ENCODE measurements at regions not wholly inside any gene's neighbourhood (a gene's known extent, or its start where the extent isn't known, plus 50 kb on each side); places are given as distances from the start of the nearest gene placed in this dataset.

DNA sequence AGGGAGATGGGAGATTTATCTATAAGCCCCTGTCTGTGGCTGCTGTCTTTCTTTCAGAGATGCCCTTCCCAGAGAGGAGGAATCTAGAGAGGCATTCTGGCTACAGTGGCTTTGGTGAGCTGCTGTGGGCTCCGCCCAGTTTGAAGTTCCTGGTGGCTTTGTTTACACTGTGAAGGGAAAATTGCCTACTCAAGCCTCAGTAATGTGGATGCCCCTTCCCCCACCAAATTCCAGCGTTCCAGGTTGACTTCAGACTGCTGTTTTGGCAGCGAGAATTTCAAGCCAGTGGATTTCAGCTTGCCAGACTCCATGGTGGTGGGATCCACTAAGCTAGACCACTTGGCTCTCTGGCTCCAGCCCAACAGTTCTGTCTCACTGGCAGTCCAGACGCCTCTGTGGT is 951.6 kb downstream of the CCSER2 start:
- no peaks in the 10 kb centered on the region for H3K27me3 Mint-ChIP-seq (ENCODE audit: insufficient read depth, low read depth, poor library complexity)
- H3K27ac Mint-ChIP-seq: no peak overlapping the region
- no peak overlapping the region for H3K4me3 Mint-ChIP-seq
- Histone ChIP-seq H3K9me2 (ENCODE audit: insufficient read depth) (0 out of 2 replicates have a peak, but pooled peaks cover 5% of the 10 kb centered on the region), H3F3A (replicated peaks; ENCODE audit: low read depth) (no peaks in the 10 kb centered on the region), H3K27ac (ENCODE audit: low read depth) (no peak overlapping the region), H3K79me2 (replicated peaks; ENCODE audit: insufficient read depth) (no peaks in the 10 kb centered on the region), H2AFZ (no peak overlapping the region), H3K4me2 (no peak overlapping the region), H3K27me3 (ENCODE audit: insufficient read depth) (no peaks in the 10 kb centered on the region), H3K36me3 (ENCODE audit: insufficient read depth) (no peaks in the 10 kb centered on the region), H4K20me1 (replicated peaks; ENCODE audit: insufficient read depth) (no peaks in the 10 kb centered on the region), H3K4me1 (ENCODE audit: insufficient read depth) (no peaks in the 10 kb centered on the region), H3K4me3 (no peak overlapping the region)
- peak; percentile 4 for DNase-seq (ENCODE audit: low spot score)
- no peaks in the 10 kb centered on the region for H3K4me1 Mint-ChIP-seq
- no peak for ATAC-seq
- H3K9me3 Mint-ChIP-seq: peaks cover 32% of the 10 kb centered on the region
- no peaks in the 10 kb centered on the region for H3K36me3 Mint-ChIP-seq (ENCODE audit: low read depth)
- no peak for TF ChIP-seq STAT1 (IDR thresholded peaks at IDR 0.05; ENCODE audit: unreplicated experiment)
- TF ChIP-seq, protein P1, sequence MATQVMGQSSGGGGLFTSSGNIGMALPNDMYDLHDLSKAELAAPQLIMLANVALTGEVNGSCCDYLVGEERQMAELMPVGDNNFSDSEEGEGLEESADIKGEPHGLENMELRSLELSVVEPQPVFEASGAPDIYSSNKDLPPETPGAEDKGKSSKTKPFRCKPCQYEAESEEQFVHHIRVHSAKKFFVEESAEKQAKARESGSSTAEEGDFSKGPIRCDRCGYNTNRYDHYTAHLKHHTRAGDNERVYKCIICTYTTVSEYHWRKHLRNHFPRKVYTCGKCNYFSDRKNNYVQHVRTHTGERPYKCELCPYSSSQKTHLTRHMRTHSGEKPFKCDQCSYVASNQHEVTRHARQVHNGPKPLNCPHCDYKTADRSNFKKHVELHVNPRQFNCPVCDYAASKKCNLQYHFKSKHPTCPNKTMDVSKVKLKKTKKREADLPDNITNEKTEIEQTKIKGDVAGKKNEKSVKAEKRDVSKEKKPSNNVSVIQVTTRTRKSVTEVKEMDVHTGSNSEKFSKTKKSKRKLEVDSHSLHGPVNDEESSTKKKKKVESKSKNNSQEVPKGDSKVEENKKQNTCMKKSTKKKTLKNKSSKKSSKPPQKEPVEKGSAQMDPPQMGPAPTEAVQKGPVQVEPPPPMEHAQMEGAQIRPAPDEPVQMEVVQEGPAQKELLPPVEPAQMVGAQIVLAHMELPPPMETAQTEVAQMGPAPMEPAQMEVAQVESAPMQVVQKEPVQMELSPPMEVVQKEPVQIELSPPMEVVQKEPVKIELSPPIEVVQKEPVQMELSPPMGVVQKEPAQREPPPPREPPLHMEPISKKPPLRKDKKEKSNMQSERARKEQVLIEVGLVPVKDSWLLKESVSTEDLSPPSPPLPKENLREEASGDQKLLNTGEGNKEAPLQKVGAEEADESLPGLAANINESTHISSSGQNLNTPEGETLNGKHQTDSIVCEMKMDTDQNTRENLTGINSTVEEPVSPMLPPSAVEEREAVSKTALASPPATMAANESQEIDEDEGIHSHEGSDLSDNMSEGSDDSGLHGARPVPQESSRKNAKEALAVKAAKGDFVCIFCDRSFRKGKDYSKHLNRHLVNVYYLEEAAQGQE (IDR thresholded peaks at IDR 0.05; ENCODE audit: unreplicated experiment): no peak
- TF ChIP-seq CREB1 (CRISPR knock-in tag; IDR thresholded peaks at IDR 0.05; ENCODE audit: low read depth): no peak
- TF ChIP-seq JUNB (IDR thresholded peaks at IDR 0.05; ENCODE audit: unreplicated experiment): no peak
- TF ChIP-seq, protein P2, sequence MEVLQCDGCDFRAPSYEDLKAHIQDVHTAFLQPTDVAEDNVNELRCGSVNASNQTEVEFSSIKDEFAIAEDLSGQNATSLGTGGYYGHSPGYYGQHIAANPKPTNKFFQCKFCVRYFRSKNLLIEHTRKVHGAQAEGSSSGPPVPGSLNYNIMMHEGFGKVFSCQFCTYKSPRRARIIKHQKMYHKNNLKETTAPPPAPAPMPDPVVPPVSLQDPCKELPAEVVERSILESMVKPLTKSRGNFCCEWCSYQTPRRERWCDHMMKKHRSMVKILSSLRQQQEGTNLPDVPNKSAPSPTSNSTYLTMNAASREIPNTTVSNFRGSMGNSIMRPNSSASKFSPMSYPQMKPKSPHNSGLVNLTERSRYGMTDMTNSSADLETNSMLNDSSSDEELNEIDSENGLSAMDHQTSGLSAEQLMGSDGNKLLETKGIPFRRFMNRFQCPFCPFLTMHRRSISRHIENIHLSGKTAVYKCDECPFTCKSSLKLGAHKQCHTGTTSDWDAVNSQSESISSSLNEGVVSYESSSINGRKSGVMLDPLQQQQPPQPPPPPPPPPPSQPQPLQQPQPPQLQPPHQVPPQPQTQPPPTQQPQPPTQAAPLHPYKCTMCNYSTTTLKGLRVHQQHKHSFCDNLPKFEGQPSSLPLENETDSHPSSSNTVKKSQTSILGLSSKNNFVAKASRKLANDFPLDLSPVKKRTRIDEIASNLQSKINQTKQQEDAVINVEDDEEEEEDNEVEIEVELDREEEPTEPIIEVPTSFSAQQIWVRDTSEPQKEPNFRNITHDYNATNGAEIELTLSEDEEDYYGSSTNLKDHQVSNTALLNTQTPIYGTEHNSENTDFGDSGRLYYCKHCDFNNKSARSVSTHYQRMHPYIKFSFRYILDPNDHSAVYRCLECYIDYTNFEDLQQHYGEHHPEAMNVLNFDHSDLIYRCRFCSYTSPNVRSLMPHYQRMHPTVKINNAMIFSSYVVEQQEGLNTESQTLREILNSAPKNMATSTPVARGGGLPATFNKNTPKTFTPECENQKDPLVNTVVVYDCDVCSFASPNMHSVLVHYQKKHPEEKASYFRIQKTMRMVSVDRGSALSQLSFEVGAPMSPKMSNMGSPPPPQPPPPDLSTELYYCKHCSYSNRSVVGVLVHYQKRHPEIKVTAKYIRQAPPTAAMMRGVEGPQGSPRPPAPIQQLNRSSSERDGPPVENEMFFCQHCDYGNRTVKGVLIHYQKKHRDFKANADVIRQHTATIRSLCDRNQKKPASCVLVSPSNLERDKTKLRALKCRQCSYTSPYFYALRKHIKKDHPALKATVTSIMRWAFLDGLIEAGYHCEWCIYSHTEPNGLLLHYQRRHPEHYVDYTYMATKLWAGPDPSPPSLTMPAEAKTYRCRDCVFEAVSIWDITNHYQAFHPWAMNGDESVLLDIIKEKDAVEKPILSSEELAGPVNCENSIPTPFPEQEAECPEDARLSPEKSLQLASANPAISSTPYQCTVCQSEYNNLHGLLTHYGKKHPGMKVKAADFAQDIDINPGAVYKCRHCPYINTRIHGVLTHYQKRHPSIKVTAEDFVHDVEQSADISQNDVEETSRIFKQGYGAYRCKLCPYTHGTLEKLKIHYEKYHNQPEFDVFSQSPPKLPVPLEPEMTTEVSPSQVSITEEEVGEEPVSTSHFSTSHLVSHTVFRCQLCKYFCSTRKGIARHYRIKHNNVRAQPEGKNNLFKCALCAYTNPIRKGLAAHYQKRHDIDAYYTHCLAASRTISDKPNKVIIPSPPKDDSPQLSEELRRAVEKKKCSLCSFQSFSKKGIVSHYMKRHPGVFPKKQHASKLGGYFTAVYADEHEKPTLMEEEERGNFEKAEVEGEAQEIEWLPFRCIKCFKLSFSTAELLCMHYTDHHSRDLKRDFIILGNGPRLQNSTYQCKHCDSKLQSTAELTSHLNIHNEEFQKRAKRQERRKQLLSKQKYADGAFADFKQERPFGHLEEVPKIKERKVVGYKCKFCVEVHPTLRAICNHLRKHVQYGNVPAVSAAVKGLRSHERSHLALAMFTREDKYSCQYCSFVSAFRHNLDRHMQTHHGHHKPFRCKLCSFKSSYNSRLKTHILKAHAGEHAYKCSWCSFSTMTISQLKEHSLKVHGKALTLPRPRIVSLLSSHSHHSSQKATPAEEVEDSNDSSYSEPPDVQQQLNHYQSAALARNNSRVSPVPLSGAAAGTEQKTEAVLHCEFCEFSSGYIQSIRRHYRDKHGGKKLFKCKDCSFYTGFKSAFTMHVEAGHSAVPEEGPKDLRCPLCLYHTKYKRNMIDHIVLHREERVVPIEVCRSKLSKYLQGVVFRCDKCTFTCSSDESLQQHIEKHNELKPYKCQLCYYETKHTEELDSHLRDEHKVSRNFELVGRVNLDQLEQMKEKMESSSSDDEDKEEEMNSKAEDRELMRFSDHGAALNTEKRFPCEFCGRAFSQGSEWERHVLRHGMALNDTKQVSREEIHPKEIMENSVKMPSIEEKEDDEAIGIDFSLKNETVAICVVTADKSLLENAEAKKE (CRISPR knock-in tag; IDR thresholded peaks at IDR 0.05): no peak
- no peak for TF ChIP-seq ZNF331 (CRISPR knock-in tag; IDR thresholded peaks at IDR 0.05; ENCODE audit: low read depth)
- TF ChIP-seq EZH2phosphoT487 (IDR thresholded peaks at IDR 0.05; ENCODE audit: unreplicated experiment): no peak
- TF ChIP-seq, protein P3, sequence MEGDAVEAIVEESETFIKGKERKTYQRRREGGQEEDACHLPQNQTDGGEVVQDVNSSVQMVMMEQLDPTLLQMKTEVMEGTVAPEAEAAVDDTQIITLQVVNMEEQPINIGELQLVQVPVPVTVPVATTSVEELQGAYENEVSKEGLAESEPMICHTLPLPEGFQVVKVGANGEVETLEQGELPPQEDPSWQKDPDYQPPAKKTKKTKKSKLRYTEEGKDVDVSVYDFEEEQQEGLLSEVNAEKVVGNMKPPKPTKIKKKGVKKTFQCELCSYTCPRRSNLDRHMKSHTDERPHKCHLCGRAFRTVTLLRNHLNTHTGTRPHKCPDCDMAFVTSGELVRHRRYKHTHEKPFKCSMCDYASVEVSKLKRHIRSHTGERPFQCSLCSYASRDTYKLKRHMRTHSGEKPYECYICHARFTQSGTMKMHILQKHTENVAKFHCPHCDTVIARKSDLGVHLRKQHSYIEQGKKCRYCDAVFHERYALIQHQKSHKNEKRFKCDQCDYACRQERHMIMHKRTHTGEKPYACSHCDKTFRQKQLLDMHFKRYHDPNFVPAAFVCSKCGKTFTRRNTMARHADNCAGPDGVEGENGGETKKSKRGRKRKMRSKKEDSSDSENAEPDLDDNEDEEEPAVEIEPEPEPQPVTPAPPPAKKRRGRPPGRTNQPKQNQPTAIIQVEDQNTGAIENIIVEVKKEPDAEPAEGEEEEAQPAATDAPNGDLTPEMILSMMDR (conservative IDR thresholded peaks at IDR 0.05; ENCODE audit: low read depth in 2 of 2): no peak
- no peak for TF ChIP-seq ZNF114 (CRISPR knock-in tag; IDR thresholded peaks at IDR 0.05)
- no peak for TF ChIP-seq NANOG (IDR thresholded peaks at IDR 0.05; ENCODE audit: borderline replicate concordance)
- TF ChIP-seq, protein P4, sequence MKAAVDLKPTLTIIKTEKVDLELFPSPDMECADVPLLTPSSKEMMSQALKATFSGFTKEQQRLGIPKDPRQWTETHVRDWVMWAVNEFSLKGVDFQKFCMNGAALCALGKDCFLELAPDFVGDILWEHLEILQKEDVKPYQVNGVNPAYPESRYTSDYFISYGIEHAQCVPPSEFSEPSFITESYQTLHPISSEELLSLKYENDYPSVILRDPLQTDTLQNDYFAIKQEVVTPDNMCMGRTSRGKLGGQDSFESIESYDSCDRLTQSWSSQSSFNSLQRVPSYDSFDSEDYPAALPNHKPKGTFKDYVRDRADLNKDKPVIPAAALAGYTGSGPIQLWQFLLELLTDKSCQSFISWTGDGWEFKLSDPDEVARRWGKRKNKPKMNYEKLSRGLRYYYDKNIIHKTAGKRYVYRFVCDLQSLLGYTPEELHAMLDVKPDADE (IDR thresholded peaks at IDR 0.05): no peak
- no peak for TF ChIP-seq POLR2AphosphoS5 (IDR thresholded peaks at IDR 0.05; ENCODE audit: low read depth)
- no peak for TF ChIP-seq EZH2 (IDR thresholded peaks at IDR 0.05; ENCODE audit: low read depth, unreplicated experiment)

Measured in GM23338 (cell line).